Left lung (tissue), 4 donors: ENCODE measurements at regions not wholly inside any gene's neighbourhood (a gene's known extent, or its start where the extent isn't known, plus 50 kb on each side); places are given as distances from the start of the nearest gene placed in this dataset.

ENCODE experiments used
- ATAC-seq: fragments of 200-7000 bp; cut with Tn5 transposase; one replicate; pipeline ENCODE4 v1.9.1; 2020; ENCODE audit warnings: moderate library complexity
- DNase-seq, 4 donors: peaks; one replicate each; pipeline ENCODE4 v3.0.0-alpha.2; 2013 to 2020
- H3K27ac ChIP-seq, 2 donors: fragments of 200-600 bp; sonication (generic) in 1 of 2; one replicate each; pipeline versions ENCODE4 v1.5.0 to v1.8.0; 2020 to 2021
- H3K27me3 ChIP-seq, 2 donors: fragments of 200-600 bp; sonication (generic) in 1 of 2; one replicate each; pipeline versions ENCODE4 v1.5.0 to v1.8.0; 2020 to 2021
- H3K36me3 ChIP-seq, 2 donors: fragments of 200-600 bp; sonication (generic) in 1 of 2; one replicate each; pipeline versions ENCODE4 v1.5.0 to v1.8.0; 2020 to 2021
- H3K4me1 ChIP-seq, 2 donors: fragments of 200-600 bp; one replicate each; pipeline ENCODE4 v1.8.0; 2021
- H3K4me3 ChIP-seq, 2 donors: fragments of 200-600 bp; sonication (generic) in 1 of 2; one replicate each; pipeline versions ENCODE4 v1.5.0 to v1.8.0; 2020 to 2021; ENCODE audit warnings: mild to moderate bottlenecking in 1 of 2
- H3K9me3 ChIP-seq, 2 donors: fragments of 200-600 bp; sonication (generic) in 1 of 2; one replicate each; pipeline versions ENCODE4 v1.5.0 to v1.8.0; 2020 to 2021
- intact Hi-C, 2 donors: fragments of 100-400 bp; cut with DNase I; formaldehyde crosslinking; loops; one replicate each; pipeline versions ENCODE4 v1.11.2 to v1.14.2; 2022
- TF ChIP-seq, protein P1 (sequence below), 2 donors: fragments of 200-600 bp; sonication (generic) in 1 of 2; IDR thresholded peaks; one replicate each; pipeline versions ENCODE4 v1.5.0 to v1.8.0; 2021; ENCODE audit warnings: antibody characterized with exemption in 2 of 2
- donor health status: DM: no; HTN: yes; CAD: no.
- donor health status: DM: no; HTN: no; CAD: no.

GRCh38 chr19:31105761-31106160 is 243.5 kb downstream of the TSHZ3 start:
- no peaks in the 10 kb centered on the region for H3K36me3 ChIP-seq
- H3K4me3 ChIP-seq, result no peak overlapping the region
- H3K27me3 ChIP-seq, result peaks cover 0 to 32% of the 10 kb centered on the region in 2 donors
- TF ChIP-seq, protein P1, sequence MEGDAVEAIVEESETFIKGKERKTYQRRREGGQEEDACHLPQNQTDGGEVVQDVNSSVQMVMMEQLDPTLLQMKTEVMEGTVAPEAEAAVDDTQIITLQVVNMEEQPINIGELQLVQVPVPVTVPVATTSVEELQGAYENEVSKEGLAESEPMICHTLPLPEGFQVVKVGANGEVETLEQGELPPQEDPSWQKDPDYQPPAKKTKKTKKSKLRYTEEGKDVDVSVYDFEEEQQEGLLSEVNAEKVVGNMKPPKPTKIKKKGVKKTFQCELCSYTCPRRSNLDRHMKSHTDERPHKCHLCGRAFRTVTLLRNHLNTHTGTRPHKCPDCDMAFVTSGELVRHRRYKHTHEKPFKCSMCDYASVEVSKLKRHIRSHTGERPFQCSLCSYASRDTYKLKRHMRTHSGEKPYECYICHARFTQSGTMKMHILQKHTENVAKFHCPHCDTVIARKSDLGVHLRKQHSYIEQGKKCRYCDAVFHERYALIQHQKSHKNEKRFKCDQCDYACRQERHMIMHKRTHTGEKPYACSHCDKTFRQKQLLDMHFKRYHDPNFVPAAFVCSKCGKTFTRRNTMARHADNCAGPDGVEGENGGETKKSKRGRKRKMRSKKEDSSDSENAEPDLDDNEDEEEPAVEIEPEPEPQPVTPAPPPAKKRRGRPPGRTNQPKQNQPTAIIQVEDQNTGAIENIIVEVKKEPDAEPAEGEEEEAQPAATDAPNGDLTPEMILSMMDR (IDR thresholded peaks at IDR 0.05), result no peak
- no peaks in the 10 kb centered on the region for H3K4me1 ChIP-seq
- intact Hi-C loops, result no loop called here
- no peak for ATAC-seq
- no peak for DNase-seq
- H3K9me3 ChIP-seq, result no peaks in the 10 kb centered on the region
- H3K27ac ChIP-seq, result no peak overlapping the region

- intact Hi-C loops, result no loop called here
Measured at GRCh38 chr19:31104451-31104850, 244.8 kb downstream of the TSHZ3 start.

GRCh38 chr19:31103228-31103627 is 246.0 kb downstream of the TSHZ3 start:
- Histone ChIP-seq H3K27ac (no peak overlapping the region), H3K36me3 (no peaks in the 10 kb centered on the region), H3K4me3 (no peak overlapping the region), H3K27me3 (peaks cover 0 to 13% of the 10 kb centered on the region in 2 donors), H3K4me1 (no peaks in the 10 kb centered on the region), H3K9me3 (no peaks in the 10 kb centered on the region)
- TF ChIP-seq, protein P1 (IDR thresholded peaks at IDR 0.05), result no peak
- no peak for ATAC-seq
- intact Hi-C loops, result no loop called here
- DNase-seq, result no peak

More at GRCh38 chr19:31104451-31104850, 244.8 kb downstream of the TSHZ3 start:
- peaks cover 0 to 22% of the 10 kb centered on the region in 2 donors for H3K27me3 ChIP-seq
- DNase-seq, result no peak
- H3K4me1 ChIP-seq, result no peaks in the 10 kb centered on the region
- no peaks in the 10 kb centered on the region for H3K9me3 ChIP-seq
- no peak overlapping the region for H3K4me3 ChIP-seq
- TF ChIP-seq, protein P1 (IDR thresholded peaks at IDR 0.05), result no peak
- ATAC-seq, result no peak
- no peaks in the 10 kb centered on the region for H3K36me3 ChIP-seq
- H3K27ac ChIP-seq, result no peak overlapping the region

DNA sequence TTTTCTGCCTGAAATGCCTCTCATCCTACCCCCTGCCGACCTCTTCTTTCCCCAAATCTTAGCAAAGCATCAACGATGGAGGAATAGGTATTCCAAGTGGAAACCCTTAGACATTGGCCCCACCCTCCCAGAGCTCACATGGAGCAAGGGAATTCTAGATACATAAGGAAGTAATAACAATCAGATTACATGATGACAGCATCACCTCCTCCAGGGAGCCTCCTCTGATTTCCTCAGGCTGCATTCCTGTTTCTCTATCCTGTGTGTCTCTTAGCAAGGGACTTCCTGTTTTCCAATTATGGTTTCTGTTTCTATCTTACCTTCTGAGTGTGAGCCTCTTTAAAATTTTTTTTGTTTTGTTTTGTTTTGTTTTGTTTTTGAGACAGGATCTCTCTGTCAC is 246.6 kb downstream of the TSHZ3 start:
- Histone ChIP-seq H3K4me1 (no peaks in the 10 kb centered on the region), H3K27ac (no peak overlapping the region), H3K36me3 (no peaks in the 10 kb centered on the region), H3K9me3 (no peaks in the 10 kb centered on the region), H3K4me3 (no peak overlapping the region), H3K27me3 (peaks cover 0 to 13% of the 10 kb centered on the region in 2 donors)
- TF ChIP-seq, protein P1 (IDR thresholded peaks at IDR 0.05), result no peak
- intact Hi-C loops, result no loop called here
- ATAC-seq (no peak), DNase-seq (no peak)

DNA sequence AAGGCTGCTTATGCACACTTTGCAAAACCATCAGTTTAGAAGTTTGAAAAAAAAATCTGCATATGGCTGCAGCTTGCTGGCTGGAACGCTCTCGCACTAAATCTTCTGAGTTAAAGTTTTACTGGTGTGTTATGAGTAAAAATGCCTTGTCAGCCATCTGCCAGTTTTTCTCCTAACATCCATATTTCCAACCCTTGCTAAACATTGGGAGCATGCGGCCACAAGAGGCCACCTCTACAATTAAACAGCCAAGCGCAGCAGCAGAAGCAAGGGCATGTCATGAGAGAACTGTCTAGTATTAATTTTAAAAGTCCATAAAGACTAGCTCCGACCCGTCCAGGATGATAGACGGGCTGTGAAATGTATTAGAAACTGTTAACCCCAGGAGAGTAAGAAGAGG is 248.3 kb downstream of the TSHZ3 start:
- Histone ChIP-seq H3K27ac (no peak overlapping the region), H3K9me3 (no peaks in the 10 kb centered on the region), H3K4me3 (no peak overlapping the region), H3K27me3 (peaks cover 0 to 13% of the 10 kb centered on the region in 2 donors), H3K36me3 (no peaks in the 10 kb centered on the region), H3K4me1 (no peaks in the 10 kb centered on the region)
- TF ChIP-seq, protein P1 (IDR thresholded peaks at IDR 0.05), result no peak
- no peak for ATAC-seq
- intact Hi-C loops, result no loop called here
- peak in 1 of 4 donors; percentile 74 for DNase-seq
